PC-9 (cell line): ENCODE measurements at regions not wholly inside any gene's neighbourhood (a gene's known extent, or its start where the extent isn't known, plus 50 kb on each side); places are given as distances from the start of the nearest gene placed in this dataset.

ENCODE experiments used
- CTCF ChIP-seq: fragments of 200-600 bp; sonication (generic); conservative IDR thresholded peaks from 2 replicates; pipeline ENCODE4 v1.6.1; 2017; ENCODE audit warnings: mixed run types, antibody characterized with exemption, mild to moderate bottlenecking, moderate library complexity
- EZH2 ChIP-seq: fragments of 200-600 bp; sonication (generic); IDR thresholded peaks from 2 replicates; pipeline ENCODE4 v1.8.0; 2017; ENCODE audit warnings: antibody characterized with exemption, low read depth

GRCh38 chr21:27462726-27463125 lies 495.8 kb upstream of the ADAMTS5 start:
- no peak for TF ChIP-seq EZH2
- no peak for TF ChIP-seq CTCF
